AG04450 (cell line): ENCODE measurements at regions not wholly inside any gene's neighbourhood (a gene's known extent, or its start where the extent isn't known, plus 50 kb on each side); places are given as distances from the start of the nearest gene placed in this dataset.

Experiments
- CTCF ChIA-PET: fragments of 300-600, 350-600 bp; formaldehyde crosslinking; extraction: SDS; loops from one replicate; lab custom pipeline; 2022; ENCODE audit warnings: antibody characterized with exemption, inconsistent platforms; lab: Charles Lee
- POLR2A ChIA-PET: fragments of 350-600 bp; formaldehyde crosslinking; extraction: SDS; loops from one replicate; lab custom pipeline; 2021; ENCODE audit warnings: antibody characterized with exemption, inconsistent platforms; lab: Yijun Ruan, JAX
- DNase-seq: peaks from one replicate; pipeline ENCODE4 v3.0.0-alpha.2; 2011; ENCODE audit warnings: low read depth, low spot score
- H3K27ac ChIP-seq: one replicate; pipeline ENCODE4 v1.5.1; 2012; ENCODE audit warnings: low read depth, low read length, control low read depth
- H3K27me3 ChIP-seq: one replicate; pipeline ENCODE4 v1.6.0; 2012; ENCODE audit warnings: low read length; ENCODE audit not compliant: control insufficient read depth, insufficient read depth
- H3K4me3 ChIP-seq: 2 replicates; pipeline ENCODE4 v1.5.1; 2011; ENCODE audit warnings: mild to moderate bottlenecking, low read depth, low read length, control low read depth
- H3K9me3 ChIP-seq: 2 replicates; pipeline ENCODE4 v1.5.1; 2012; ENCODE audit warnings: low read length; ENCODE audit not compliant: control insufficient read depth, insufficient read depth
- TF ChIP-seq, protein P1 (sequence below): IDR thresholded peaks from 2 replicates; pipeline ENCODE4 v1.5.1; 2011; ENCODE audit warnings: low read depth, low read length, control low read depth, inconsistent platforms

DNA sequence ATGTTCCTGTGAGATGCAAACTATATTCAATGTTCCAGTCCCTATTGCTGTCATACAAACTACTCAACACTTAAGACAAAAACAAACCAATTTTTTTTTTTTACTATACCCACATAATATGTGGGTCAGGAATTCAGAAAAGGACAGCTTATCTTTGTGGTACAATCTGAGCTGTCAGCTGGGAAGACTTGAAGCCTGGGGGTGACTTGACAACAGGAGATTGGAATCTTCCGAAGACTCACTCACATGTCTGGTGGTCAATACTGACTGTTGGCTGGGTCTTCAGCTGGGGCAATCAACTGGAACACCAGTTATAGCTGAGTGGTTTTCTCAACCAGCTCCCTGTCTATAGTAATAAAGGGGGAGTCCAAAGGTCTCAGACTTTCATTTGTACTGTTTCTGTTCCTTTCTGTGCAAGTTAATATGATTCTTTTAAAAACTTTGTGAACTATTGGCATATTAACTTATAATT, 81.7 kb upstream of the ATP1B1 start:
- CTCF ChIA-PET, result no interaction called here
- POLR2A ChIA-PET, result no interaction called here
- Histone ChIP-seq H3K27ac (no peak overlapping the region), H3K4me3 (no peak overlapping the region), H3K9me3 (no peaks in the 10 kb centered on the region), H3K27me3 (peaks cover 3% of the 10 kb centered on the region)
- TF ChIP-seq, protein P1, sequence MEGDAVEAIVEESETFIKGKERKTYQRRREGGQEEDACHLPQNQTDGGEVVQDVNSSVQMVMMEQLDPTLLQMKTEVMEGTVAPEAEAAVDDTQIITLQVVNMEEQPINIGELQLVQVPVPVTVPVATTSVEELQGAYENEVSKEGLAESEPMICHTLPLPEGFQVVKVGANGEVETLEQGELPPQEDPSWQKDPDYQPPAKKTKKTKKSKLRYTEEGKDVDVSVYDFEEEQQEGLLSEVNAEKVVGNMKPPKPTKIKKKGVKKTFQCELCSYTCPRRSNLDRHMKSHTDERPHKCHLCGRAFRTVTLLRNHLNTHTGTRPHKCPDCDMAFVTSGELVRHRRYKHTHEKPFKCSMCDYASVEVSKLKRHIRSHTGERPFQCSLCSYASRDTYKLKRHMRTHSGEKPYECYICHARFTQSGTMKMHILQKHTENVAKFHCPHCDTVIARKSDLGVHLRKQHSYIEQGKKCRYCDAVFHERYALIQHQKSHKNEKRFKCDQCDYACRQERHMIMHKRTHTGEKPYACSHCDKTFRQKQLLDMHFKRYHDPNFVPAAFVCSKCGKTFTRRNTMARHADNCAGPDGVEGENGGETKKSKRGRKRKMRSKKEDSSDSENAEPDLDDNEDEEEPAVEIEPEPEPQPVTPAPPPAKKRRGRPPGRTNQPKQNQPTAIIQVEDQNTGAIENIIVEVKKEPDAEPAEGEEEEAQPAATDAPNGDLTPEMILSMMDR, result no peak
- no peak for DNase-seq

DNA sequence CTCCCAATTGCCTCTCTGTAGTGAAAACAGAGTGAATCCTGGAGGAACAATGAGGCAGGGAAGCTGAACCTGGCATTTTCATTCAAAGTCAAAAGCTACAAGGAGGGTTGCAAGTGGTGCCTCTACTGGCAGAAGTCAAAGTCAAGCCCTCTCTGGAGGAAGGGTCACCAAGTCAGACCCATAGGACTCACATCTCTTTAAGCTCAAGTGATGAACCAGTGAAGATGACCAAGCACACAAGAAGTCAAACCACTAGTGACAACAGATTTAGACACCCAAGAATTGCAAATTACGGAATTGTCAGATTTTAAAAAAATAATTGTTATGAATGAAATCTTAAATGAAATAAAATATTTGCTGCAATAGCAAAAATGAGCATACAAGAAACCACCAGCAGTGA, 81.1 kb upstream of the ATP1B1 start:
- no peaks in the 10 kb centered on the region for H3K9me3 ChIP-seq
- ChIA-PET POLR2A (no interaction called here), CTCF (no interaction called here)
- H3K4me3 ChIP-seq, result no peak overlapping the region
- peaks cover 3% of the 10 kb centered on the region for H3K27me3 ChIP-seq
- TF ChIP-seq, protein P1, result no peak
- H3K27ac ChIP-seq, result no peak overlapping the region
- DNase-seq, result no peak

DNA sequence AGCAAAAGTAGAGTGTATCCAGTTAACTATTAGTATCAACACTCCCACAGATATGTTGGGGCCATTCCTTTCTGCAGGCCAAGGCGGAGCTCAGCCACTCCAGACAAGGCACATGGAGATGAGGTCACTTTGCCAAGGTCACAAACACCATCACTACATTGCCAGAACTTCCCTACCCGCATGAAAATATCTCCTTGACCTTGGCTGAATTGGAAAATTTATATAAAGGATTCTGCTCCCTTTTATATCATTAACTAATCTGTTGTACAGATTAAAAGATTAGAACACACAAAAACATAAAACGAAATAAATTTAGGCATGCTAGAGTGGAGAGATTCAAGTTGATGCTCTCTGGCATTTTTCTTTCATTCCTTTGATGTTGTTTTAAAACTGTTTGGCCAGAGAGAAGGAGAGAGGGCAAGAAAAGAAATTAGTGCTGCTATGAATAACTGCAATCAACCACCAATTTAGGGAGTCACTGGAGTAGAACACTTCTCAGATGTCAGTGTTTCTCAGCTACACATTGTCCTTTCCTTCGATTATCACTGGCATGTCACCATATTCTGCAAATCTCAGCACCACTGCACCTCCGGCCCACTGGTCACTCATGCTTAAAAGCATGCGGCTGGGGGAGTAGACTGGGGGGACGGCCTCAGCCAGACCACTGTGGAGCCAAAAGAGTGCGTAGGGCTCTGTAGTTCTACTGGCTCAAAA, 78.7 kb upstream of the ATP1B1 start:
- CTCF ChIA-PET, result interaction anchor here (1.0 kb wide), 1 partner anchor 321 kb away, joined by 4 read pairs; no protein-coding TSS in a partner anchor
- TF ChIP-seq, protein P1, result no peak
- POLR2A ChIA-PET, result no interaction called here
- Histone ChIP-seq H3K27ac (no peak overlapping the region), H3K4me3 (no peak overlapping the region), H3K27me3 (peaks cover 3% of the 10 kb centered on the region), H3K9me3 (no peaks in the 10 kb centered on the region)
- DNase-seq, result no peak

DNA sequence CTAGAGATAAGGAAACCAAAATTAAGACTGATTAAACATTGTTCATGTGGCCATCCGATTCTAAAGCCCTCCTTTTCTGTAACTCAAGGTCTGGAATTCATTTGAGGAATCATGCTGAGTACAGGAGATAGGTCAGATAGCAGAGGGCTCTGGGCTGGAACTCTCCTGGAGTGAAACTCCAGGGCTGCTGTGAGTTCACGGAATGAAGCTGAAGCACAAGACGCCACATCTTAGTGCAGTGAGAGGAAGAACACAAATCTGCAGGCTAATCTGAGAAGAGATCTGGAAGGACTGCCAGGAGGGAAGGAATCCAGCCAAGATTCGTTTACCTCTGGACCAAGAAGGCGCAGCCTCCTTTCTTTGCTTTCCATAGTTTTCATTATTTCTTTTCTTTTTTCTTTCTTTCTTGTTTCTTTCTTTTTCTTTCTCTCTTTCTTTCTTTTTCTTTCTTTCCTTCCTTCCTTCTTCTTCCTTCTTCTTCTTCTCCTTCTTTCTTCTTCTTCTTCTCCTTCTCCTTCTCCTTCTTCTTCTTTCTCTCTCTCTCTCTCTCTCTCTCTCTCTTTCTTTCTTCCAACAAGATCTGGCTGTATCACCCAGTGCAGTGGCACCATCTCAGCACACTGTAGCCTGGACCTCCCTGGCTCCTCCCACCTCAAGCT, 74.8 kb upstream of the ATP1B1 start:
- H3K4me3 ChIP-seq, result no peak overlapping the region
- peaks cover 3% of the 10 kb centered on the region for H3K27me3 ChIP-seq
- DNase-seq, result no peak
- no peak overlapping the region for H3K27ac ChIP-seq
- TF ChIP-seq, protein P1, result no peak
- ChIA-PET CTCF (no interaction called here), POLR2A (no interaction called here)
- no peaks in the 10 kb centered on the region for H3K9me3 ChIP-seq

DNA sequence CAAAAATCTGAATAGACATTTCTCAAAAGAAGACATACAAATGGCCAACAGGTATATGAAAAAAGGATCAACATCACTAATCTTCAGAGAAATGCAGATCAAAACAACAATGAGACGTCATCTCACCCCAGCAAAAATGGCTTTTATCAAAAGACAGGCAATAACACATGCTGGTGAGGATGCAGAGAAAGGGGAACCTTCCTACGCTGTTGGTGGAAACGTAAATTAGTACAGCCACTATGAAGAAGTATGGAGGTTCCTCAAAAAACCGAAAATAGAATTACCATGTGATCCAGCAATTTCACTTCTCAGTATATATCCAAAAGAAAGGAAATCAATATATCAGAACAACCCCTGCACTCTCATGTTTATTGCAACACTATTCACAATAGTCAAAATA, 65.1 kb upstream of the ATP1B1 start:
- DNase-seq, result no peak
- ChIA-PET POLR2A (no interaction called here), CTCF (no interaction called here)
- Histone ChIP-seq H3K4me3 (no peak overlapping the region), H3K9me3 (no peaks in the 10 kb centered on the region), H3K27me3 (no peaks in the 10 kb centered on the region), H3K27ac (no peak overlapping the region)
- TF ChIP-seq, protein P1, result no peak
